ENCODE measurements at regions not wholly inside any gene's neighbourhood (a gene's known extent, or its start where the extent isn't known, plus 50 kb on each side); places are given as distances from the start of the nearest gene placed in this dataset.

DNA sequence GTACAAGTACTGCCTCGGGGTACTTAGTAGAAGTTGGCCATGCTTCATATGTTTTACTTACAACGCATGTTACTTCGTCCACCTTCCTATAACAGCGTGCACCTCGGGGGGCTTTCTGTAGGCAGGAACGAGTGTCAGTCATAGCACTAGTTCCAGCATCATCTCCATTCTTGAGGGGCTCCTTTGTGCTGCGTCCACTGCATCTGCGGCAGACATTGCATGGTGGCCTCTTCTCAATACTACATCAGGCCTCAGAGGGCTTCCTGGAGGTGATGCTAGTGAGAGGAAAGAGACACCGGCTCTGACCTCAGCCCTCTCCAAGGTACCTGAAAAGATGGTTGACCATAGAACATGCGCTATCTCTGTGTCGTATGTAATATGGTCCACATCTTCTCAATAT is 121.2 kb upstream of the RTL1 start:
- Histone ChIP-seq H3K36me3 (ENCODE audit: control insufficient read depth, insufficient read depth, low read length) (peaks cover 93% of the 10 kb centered on the region), H3K9me3 (ENCODE audit: control insufficient read depth, insufficient read depth, low read length) (no peaks in the 10 kb centered on the region), H2AFZ (replicated peaks; ENCODE audit: low read length, poor library complexity) (no peak overlapping the region), H3K18ac (ENCODE audit: low read depth, low read length) (no peak overlapping the region), H3K9ac (ENCODE audit: low read depth, low read length) (no peak overlapping the region), H2BK20ac (ENCODE audit: low read depth, low read length) (no peak overlapping the region), H3K4me3 (ENCODE audit: insufficient read depth, low read depth, low read length) (no peak overlapping the region), H2BK5ac (ENCODE audit: low read depth, low read length, poor library complexity, severe bottlenecking) (no peak overlapping the region), H4K20me1 (ENCODE audit: insufficient read depth, low read length) (peaks cover 83% of the 10 kb centered on the region), H4K8ac (ENCODE audit: low read depth in 2 of 2, low read length in 2 of 2) (no peak overlapping the region), H3K56ac (ENCODE audit: extremely low read depth, insufficient read depth, low read length) (no peak overlapping the region), H2AK9ac (replicated peaks; ENCODE audit: low read depth, low read length, poor library complexity) (no peak overlapping the region), H3K4me1 (ENCODE audit: control insufficient read depth, insufficient read depth, low read length) (no peaks in the 10 kb centered on the region), H3K23ac (ENCODE audit: low read depth, low read length) (no peak overlapping the region), H2BK120ac (ENCODE audit: low read depth, low read length) (no peak overlapping the region), H3K14ac (replicated peaks; ENCODE audit: low read depth, low read length) (no peak overlapping the region), H4K5ac (ENCODE audit: low read depth, low read length) (no peak overlapping the region), H3K79me1 (ENCODE audit: low read depth in 1 of 2, low read length in 2 of 2) (peaks cover 18 to 81% of the 10 kb centered on the region in 2 experiments), H3K9me1 (ENCODE audit: insufficient read depth, low read length) (peaks cover 14% of the 10 kb centered on the region; the same call in 1 of the 2 replicates), H3K4me2 (ENCODE audit: low read depth, low read length) (no peak overlapping the region), H3K27me3 (ENCODE audit: control insufficient read depth, insufficient read depth, low read length) (no peaks in the 10 kb centered on the region), H4K91ac (ENCODE audit: insufficient read depth, low read depth, low read length) (no peak overlapping the region), H2BK15ac (ENCODE audit: low read depth, low read length) (no peak overlapping the region), H3K4ac (ENCODE audit: low read depth, low read length) (no peak overlapping the region), H2AK5ac (ENCODE audit: low read depth, low read length) (no peak overlapping the region), H3K27ac (ENCODE audit: insufficient read depth, low read length) (no peak overlapping the region)
- no TSS peak for BruUV-seq (replicated peaks)
- ChIA-PET CTCF (interaction anchor here (0.8 kb wide), 1 partner anchor 582 kb away, joined by 3 read pairs; no protein-coding TSS in a partner anchor), POLR2A (ENCODE audit: unreplicated experiment) (no interaction called here)
- dilution Hi-C loops (cut with HindIII; ENCODE audit: low sequenced_read_pairs, unreplicated experiment) (no loop called here), intact Hi-C loops (cut with micrococcal nuclease) (no loop called here), in situ Hi-C loops (cut with MboI; ENCODE audit: low sequenced_read_pairs) (no loop called here)
- 100% methylated on average over 4 of the region's 11 CpGs; no CpG with 5 or more reads in 1 of the 2 experiments for WGBS, 2 experiments (ENCODE audit: extremely low coverage in 2 of 2, insufficient read length in 1 of 2)
- DNase-seq (no peak), ATAC-seq (ENCODE audit: low read depth) (no peak)
- TF ChIP-seq CEBPB (IDR thresholded peaks at IDR 0.05; ENCODE audit: low read depth, low read length), result no peak
- no peak for TF ChIP-seq CTCF (conservative IDR thresholded peaks at IDR 0.05; ENCODE audit: low read depth, low read length)
- TF ChIP-seq POLR2A (IDR thresholded peaks at IDR 0.05; ENCODE audit: low read depth, low read length), result no peak
- no peak for TF ChIP-seq FOS (IDR thresholded peaks at IDR 0.05; ENCODE audit: low read depth, low read length)
- TF ChIP-seq SMC3 (IDR thresholded peaks at IDR 0.05; ENCODE audit: low read depth, low read length), result no peak
- TF ChIP-seq RAD21 (IDR thresholded peaks at IDR 0.05; ENCODE audit: low read length), result no peak
- no peak for TF ChIP-seq RFX5 (IDR thresholded peaks at IDR 0.05; ENCODE audit: low read depth, low read length)
- no peak for TF ChIP-seq NFE2L2 (IDR thresholded peaks at IDR 0.05; ENCODE audit: low read depth, low read length)
- TF ChIP-seq MAFK (IDR thresholded peaks at IDR 0.05; ENCODE audit: low read depth, low read length), result no peak
- TF ChIP-seq, protein P1, sequence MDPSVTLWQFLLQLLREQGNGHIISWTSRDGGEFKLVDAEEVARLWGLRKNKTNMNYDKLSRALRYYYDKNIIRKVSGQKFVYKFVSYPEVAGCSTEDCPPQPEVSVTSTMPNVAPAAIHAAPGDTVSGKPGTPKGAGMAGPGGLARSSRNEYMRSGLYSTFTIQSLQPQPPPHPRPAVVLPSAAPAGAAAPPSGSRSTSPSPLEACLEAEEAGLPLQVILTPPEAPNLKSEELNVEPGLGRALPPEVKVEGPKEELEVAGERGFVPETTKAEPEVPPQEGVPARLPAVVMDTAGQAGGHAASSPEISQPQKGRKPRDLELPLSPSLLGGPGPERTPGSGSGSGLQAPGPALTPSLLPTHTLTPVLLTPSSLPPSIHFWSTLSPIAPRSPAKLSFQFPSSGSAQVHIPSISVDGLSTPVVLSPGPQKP (IDR thresholded peaks at IDR 0.05; ENCODE audit: borderline replicate concordance, low read depth, low read length), result no peak
- no peak for TF ChIP-seq RCOR1 (IDR thresholded peaks at IDR 0.05; ENCODE audit: insufficient replicate concordance, low read length)
- no peak for TF ChIP-seq MXI1 (IDR thresholded peaks at IDR 0.05; ENCODE audit: borderline replicate concordance, low read depth, low read length)
- TF ChIP-seq CHD1 (IDR thresholded peaks at IDR 0.05; ENCODE audit: low read depth, low read length), result no peak
- no peak for TF ChIP-seq BHLHE40 (IDR thresholded peaks at IDR 0.05; ENCODE audit: low read depth, low read length)
- TF ChIP-seq MAZ (IDR thresholded peaks at IDR 0.05; ENCODE audit: borderline replicate concordance, low read depth, low read length), result no peak
- TF ChIP-seq, protein P2, sequence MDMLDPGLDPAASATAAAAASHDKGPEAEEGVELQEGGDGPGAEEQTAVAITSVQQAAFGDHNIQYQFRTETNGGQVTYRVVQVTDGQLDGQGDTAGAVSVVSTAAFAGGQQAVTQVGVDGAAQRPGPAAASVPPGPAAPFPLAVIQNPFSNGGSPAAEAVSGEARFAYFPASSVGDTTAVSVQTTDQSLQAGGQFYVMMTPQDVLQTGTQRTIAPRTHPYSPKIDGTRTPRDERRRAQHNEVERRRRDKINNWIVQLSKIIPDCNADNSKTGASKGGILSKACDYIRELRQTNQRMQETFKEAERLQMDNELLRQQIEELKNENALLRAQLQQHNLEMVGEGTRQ (IDR thresholded peaks at IDR 0.05; ENCODE audit: low read depth, low read length), result no peak
